HG03060 (cell line): ENCODE measurements at regions not wholly inside any gene's neighbourhood (a gene's known extent, or its start where the extent isn't known, plus 50 kb on each side); places are given as distances from the start of the nearest gene placed in this dataset.
"Not testable (repeated sequence)": the region's sequence is repeated elsewhere in the genome, so short reads cannot be mapped to it uniquely, and the experiment has no call there.

ENCODE experiments used
- ATAC-seq: cut with Tn5 transposase; IDR thresholded peaks from one replicate; pipeline ENCODE4 v1.9.1; 2021; ENCODE audit warnings: low read depth, moderate number of reproducible peaks; ENCODE audit not compliant: unreplicated experiment

GRCh38 chr14:30252783-30253674 is 305.9 kb upstream of the G2E3 start:
- ATAC-seq, result no peak

GRCh38 chr14:30256627-30257026 is 302.3 kb upstream of the G2E3 start:
- ATAC-seq, result no peak

GRCh38 chr14:30257946-30258661 is 300.9 kb upstream of the G2E3 start:
- ATAC-seq, result no peak

- no peak for ATAC-seq
Observed at GRCh38 chr14:30260833-30261607, 297.9 kb upstream of the G2E3 start.

- no peak for ATAC-seq
Observed at GRCh38 chr14:30264161-30264560, 294.8 kb upstream of the G2E3 start.

- no peak for ATAC-seq
Observed at GRCh38 chr14:30266290-30266689, 292.7 kb upstream of the G2E3 start.

GRCh38 chr14:30267141-30267540 is 291.8 kb upstream of the G2E3 start:
- no peak for ATAC-seq

GRCh38 chr14:30270200-30271161 is 288.5 kb upstream of the G2E3 start:
- peak; percentile 95 for ATAC-seq

GRCh38 chr14:30271811-30272323 is 287.1 kb upstream of the G2E3 start:
- no peak for ATAC-seq

- no peak for ATAC-seq
Observed at GRCh38 chr14:30272848-30273832, 285.8 kb upstream of the G2E3 start.

- no peak for ATAC-seq
Observed at GRCh38 chr14:30275604-30276003, 283.4 kb upstream of the G2E3 start.

GRCh38 chr14:30277268-30277667 is 281.7 kb upstream of the G2E3 start:
- no peak for ATAC-seq

- ATAC-seq, result not testable (repeated sequence)
Observed at GRCh38 chr14:30278856-30279255, 280.1 kb upstream of the G2E3 start.

- no peak for ATAC-seq
Observed at GRCh38 chr14:30283822-30284446, 275.0 kb upstream of the G2E3 start.

GRCh38 chr14:30284808-30285207 is 274.1 kb upstream of the G2E3 start:
- no peak for ATAC-seq

GRCh38 chr14:30287579-30288445 is 271.1 kb upstream of the G2E3 start:
- ATAC-seq, result no peak

- no peak for ATAC-seq
Observed at GRCh38 chr14:30290001-30290400, 269.0 kb upstream of the G2E3 start.
